T-helper 22 cell (primary cell): ENCODE measurements at regions not wholly inside any gene's neighbourhood (a gene's known extent, or its start where the extent isn't known, plus 50 kb on each side); places are given as distances from the start of the nearest gene placed in this dataset.

ENCODE experiments used
- DNase-seq: peaks from one replicate; pipeline ENCODE4 v3.0.0-alpha.2; 2020; ENCODE audit warnings: low read depth

DNA sequence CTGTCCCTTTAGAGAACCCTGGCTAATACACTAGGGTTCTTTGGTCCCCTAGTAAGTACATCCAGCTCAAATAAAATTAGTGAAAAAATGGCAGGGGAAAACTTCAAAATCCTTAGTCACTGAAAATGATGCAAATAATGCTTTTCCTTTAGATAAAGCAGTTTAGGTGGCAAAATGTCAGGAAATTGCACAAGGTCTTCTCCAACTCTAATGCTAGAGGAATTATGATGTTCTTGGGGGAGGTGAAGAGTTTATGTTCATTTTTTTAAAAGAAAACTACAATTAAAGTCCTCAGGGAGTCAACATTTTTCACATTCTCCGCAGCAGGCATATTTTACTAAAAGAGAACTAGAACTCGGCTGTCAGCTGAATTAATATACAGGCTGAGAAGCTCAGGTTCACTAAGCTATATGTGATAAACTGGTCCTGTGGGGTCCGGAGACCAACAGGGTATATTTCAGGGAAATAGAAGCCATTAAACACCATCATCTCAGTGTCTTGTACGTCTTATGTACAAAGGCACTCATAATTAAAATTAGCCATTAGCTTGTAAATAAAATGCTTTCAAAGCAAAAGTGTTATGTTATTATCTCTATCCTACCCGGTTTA lies 1164.7 kb upstream of the AUTS2 start:
- no peak for DNase-seq

- DNase-seq = no peak
These were observed 1163.4 kb upstream of the AUTS2 start for GRCh38 chr7:68434857-68435256.

GRCh38 chr7:68438016-68438415 lies 1160.3 kb upstream of the AUTS2 start:
- DNase-seq = no peak

GRCh38 chr7:68438811-68439210 lies 1159.5 kb upstream of the AUTS2 start:
- DNase-seq = no peak

- no peak for DNase-seq
These were observed 1158.4 kb upstream of the AUTS2 start for GRCh38 chr7:68439897-68440296.

DNA sequence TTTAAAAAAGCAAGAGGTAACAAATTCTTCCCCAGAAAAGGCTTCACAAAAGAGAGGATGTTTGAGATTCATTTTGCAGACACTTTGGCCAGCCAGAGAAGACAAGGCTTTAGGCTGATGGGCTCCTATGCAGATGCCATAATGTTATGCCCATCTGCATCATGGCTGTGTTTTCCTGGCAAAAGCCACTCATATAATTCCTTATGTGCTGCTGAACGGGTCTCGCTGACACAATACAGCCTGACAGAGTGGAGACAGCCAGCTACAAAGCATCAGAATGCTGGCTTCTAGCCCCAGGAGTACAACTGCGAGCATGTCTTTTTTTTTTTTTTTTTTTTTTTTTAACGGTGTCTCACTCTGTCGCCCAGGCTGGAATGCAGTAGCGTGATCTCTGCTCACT lies 1157.4 kb upstream of the AUTS2 start:
- no peak for DNase-seq

- no peak for DNase-seq
These were observed 1156.6 kb upstream of the AUTS2 start for GRCh38 chr7:68441645-68442044.

DNA sequence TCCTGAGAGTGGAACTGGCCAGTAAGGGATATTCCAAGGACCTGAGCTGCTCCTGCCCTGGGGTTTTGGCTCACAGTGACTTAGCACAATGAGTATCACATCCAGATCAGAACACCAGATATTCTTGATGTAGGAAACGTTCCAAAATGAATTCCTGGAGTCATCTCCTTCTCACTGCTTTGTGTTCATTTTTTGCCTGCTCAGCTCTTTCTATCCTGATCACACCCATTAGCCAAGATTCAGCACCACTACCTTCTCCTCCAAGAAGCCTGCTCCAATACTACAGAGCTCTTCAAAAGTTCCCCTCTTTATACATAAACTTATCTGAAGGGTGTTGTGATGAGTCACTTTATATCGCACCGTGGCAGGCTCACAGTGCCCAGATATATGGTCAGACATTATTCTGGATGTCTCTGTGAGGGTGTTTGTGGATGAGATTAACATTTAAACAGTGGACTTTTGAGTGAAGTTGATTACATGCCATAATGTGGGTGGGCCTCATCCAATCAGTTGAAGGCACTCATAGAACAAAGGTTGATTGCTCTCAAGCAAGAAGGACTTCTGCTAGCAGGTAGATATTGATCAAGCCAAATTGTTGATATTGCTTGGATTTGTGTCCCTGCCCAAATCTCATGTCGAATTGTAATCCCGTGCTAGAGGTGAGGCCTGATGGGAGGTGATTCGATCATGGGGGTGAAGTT lies 1155.2 kb upstream of the AUTS2 start:
- no peak for DNase-seq

- DNase-seq = no peak
These were observed 1154.2 kb upstream of the AUTS2 start for GRCh38 chr7:68444042-68444441.

- no peak for DNase-seq
These were observed 1153.3 kb upstream of the AUTS2 start for GRCh38 chr7:68444956-68445355.

DNA sequence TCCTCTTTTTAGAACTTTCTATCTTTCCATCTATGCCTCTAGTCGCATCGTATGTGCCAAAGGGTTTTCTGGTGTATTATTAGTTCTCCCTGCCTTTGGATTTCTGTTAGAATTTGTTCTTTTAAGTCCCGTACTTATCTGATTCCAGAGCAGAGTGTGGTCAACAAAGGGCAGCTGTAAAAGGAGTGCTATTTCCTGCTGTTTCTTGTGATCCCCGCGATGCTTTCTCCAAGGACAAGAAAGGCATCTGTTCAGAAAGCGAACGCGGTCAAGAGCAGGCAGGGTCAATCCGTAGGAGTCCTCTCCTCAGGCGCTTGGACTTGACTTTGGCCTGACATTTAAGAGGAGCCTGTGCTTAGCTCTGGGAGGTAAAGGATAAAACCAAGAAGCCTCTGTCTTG lies 1152.1 kb upstream of the AUTS2 start:
- no peak for DNase-seq

- no peak for DNase-seq
These were observed 1149.2 kb upstream of the AUTS2 start for GRCh38 chr7:68449099-68449498.

DNA sequence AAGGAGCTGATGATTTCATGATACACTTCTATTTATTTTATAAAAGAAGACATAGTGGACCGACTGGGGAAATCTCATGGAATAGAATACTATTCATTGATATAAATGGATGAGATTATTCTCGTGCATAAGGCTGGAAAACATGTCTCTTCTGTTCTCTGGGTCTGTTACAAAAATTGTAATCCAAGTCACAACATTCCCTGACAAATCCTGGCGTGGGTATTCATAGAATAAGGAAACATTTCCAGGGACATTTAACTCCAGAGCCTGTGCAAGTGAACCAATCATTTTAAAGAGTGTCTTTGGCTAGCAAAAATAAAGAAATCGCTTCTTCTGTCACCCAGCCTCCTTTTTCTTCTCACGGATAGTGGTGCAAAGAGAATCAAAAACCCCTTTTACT lies 1148.5 kb upstream of the AUTS2 start:
- DNase-seq = no peak

DNA sequence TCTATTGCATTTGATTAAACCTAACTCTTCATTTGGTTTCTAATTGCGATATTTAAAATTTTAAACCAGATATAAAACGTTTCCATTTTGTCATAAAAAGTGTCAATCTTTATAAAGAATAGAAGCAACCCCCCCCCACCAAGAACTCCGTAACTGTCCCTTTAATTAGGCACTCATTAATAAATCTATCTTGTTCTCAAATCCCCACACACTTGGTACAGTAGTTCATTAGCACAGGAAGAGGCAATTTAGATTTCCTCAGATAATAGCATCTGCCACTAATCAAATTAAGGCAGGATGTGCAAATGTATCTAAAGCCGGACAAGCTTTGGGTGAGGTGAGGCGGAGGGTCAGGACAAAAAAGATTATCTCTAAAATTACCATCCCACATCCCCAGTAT lies 1143.3 kb upstream of the AUTS2 start:
- DNase-seq = no peak

DNA sequence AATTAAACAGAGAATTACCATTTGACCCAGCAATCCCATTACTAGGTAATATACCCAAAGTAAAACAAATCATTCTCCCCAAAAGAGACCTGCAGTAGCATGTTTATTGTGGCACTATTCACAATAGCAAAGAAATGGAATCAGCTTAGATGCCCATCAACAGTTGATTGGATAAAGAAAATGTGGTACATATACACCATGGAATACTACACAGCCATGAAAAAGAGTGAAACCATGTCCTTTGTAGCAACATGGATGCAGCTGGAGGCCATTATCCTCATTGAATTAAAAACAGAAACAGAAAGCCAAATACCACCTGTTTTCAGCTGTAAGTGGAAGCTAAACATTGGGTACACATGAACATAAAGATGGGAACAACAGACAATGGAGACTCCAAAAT lies 1141.8 kb upstream of the AUTS2 start:
- DNase-seq = no peak

DNA sequence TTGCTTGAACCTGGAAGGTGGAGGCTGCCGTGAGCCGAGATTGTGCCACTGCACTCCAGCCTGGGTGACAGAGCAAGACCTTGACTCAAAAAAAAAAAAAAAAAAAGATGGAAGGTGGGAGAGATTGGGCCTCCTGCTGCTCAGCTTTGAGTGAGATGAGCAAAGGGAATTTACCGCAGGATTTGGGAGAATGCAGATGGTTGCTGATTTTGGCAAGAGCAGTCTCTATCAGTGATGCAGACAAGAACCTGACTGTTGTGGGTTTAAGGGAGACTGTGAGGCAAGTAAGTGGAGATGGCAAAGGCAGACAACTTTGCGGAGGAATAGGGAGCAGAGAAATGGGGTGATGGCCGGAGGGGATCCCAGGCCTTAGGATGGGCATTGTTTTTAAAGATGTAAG lies 1140.8 kb upstream of the AUTS2 start:
- no peak for DNase-seq

DNA sequence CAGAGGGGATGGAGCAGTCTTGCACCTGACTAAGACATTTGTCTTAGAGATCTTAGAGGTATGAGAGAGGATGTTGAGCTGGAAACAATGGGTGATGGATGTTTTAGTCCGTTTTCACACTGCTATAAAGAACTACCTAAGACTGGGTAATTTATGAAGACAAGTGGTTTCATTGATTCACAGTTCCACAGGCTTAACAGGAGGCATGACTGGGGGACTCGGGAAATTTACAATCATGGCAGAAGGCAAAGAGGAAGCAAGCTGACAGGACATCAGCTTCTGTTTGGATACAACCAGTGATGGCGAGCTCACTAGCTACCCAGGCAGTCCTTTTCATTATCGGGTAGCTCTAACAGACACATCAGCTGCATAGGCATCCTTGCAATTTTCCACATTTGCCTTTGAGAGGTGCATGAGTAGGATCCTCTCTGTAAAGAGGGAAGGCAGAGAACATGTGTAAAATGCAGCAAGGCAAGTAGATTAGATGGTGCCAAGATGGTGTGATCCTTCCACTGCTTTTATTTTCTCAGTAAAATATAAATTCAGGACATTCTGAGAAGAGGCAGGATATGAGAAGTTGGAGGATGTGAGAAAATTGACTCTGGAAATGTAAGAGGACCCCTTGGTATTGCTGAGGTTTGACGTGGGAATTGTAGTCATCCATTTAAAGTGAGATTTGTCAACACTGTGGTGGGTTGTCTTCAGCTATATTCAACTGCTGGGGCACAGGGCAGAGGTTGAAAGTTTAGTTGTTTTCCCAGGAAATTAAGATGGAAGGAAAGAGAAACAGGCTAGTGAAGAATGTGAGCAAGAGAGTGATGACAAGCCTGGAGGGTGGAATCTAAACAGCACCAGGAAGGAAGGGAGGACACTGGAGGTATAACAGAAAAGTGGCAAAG lies 1140.0 kb upstream of the AUTS2 start:
- DNase-seq = no peak

DNA sequence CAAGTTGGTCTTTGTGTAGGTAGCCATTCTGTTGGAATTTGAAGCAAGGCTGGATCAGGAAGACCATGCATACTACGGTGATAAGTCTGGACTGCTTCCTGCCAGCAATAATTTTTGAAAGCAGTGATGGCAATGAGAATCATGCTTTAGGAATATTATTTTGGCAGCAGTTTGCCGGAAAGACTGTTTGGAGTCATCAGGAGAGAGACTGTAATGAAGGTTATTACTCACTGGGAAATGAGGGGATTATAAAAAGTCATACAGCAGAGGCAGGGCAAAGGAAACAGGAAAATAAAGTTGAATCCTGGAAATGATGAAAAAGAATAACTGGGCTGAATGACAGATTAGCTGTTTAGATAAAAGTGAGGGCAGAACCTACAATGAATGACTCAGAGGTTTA lies 1136.8 kb upstream of the AUTS2 start:
- no peak for DNase-seq

DNA sequence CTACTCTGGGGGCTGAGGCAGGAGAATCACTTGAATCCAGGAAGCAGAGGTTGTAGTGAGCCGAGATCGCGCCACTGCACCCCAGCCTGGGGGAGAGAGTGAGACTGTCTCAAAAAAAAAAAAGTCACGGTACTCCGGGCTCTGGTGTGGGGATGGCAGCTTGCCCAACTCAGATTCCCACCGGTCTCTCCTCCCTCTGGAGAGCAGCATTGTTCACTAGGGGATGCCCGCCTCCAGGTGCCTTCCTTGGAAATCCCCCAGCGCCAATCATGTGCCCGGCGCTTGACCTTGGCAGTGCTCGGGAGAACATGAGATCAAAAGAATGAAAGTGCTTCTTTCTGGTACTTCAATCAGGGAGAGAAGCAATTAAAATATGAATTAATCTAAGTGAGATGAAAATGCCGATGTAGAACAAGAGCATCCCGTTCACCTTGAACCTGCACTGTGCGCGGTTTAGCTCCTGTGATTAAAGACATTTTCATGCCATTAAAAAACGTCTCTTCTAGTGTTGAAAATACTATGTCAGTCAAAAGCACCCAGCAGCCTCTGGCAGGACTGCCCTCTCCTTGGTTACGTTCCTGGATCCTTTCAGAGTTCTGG lies 1127.3 kb upstream of the AUTS2 start:
- DNase-seq = no peak

- DNase-seq = no peak
These were observed 1125.6 kb upstream of the AUTS2 start for GRCh38 chr7:68472688-68473087.

DNA sequence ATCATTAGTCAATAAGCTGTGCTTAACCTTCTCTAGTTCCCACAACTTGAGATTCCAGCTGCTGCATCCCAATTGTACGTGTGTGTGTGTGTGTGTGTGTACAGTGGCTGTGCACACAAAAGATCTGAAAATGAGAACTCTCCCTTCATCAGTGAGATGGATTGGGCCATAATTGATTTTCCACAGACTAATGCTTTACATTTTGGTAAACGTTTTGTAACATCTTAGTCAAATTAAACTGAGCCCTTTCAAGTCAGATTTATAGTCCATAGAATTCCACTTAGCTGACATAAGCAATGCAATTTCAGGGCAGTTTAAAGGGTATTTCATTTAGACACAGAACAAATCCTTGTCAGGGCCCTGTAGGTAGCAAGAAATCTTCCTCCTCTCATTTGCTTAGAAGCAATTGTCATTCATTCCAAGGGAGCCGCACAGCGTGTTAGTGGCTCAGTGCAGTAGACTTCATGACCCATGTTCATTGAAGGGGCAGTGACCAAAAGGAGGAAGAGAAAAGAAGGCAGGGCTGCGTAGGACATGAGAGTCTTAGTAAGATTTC lies 1123.5 kb upstream of the AUTS2 start:
- no peak for DNase-seq

- DNase-seq = no peak
These were observed 1121.3 kb upstream of the AUTS2 start for GRCh38 chr7:68476966-68477365.
